ENCODE measurements at regions not wholly inside any gene's neighbourhood (a gene's known extent, or its start where the extent isn't known, plus 50 kb on each side); places are given as distances from the start of the nearest gene placed in this dataset.
A peak's percentile ranks its signal among the peaks of the same experiment; 100 is the strongest.

- no CpG with 5 or more reads among the region's 2 CpGs for whole genome bisulfite sequencing (ENCODE audit: extremely low coverage, insufficient coverage, low lambda C conversion rate)
- no peaks in the 10 kb centered on the region for H3K36me3 ChIP-seq (ENCODE audit: control insufficient read depth, insufficient read depth, low read length)
- H3K79me1 ChIP-seq (ENCODE audit: low read length) = no peaks in the 10 kb centered on the region
- no peak overlapping the region for H4K5ac ChIP-seq (ENCODE audit: low read length)
- H2BK15ac ChIP-seq (replicated peaks; ENCODE audit: low read depth) = no peak overlapping the region
- no peak overlapping the region for H3K4me2 ChIP-seq (ENCODE audit: low read length)
- H3K27ac ChIP-seq (ENCODE audit: low read depth, low read length) = no peak overlapping the region
- H3K23ac ChIP-seq (ENCODE audit: low read length) = no peak overlapping the region
- H4K8ac ChIP-seq (ENCODE audit: low read depth, low read length) = no peak overlapping the region
- no peak overlapping the region for H3K18ac ChIP-seq (ENCODE audit: low read length)
- no peak overlapping the region for H2BK5ac ChIP-seq (ENCODE audit: low read length)
- no peak overlapping the region for H3K56ac ChIP-seq (ENCODE audit: low read length)
- H3K4me3 ChIP-seq (ENCODE audit: low read length) = no peak overlapping the region
- H2AK5ac ChIP-seq (ENCODE audit: low read length) = no peak overlapping the region
- H3K27me3 ChIP-seq (ENCODE audit: insufficient read depth, low read length, poor library complexity) = no peaks in the 10 kb centered on the region
- no peaks in the 10 kb centered on the region for H3K79me2 ChIP-seq (ENCODE audit: control insufficient read depth, insufficient read depth, low read length)
- H3K9ac ChIP-seq (ENCODE audit: low read length) = no peak overlapping the region
- no peak for DNase-seq
- no peaks in the 10 kb centered on the region for H3K4me1 ChIP-seq (ENCODE audit: control insufficient read depth, low read depth, low read length)
- no peak overlapping the region for H3K4ac ChIP-seq (ENCODE audit: low read depth, low read length)
- no peak overlapping the region for H2BK120ac ChIP-seq (ENCODE audit: low read depth, low read length)
These were observed 151.8 kb downstream of the RDH14 start for GRCh38 chr2:18408638-18409037.

- Histone ChIP-seq H3K23ac (ENCODE audit: low read length) (no peak overlapping the region), H2BK15ac (replicated peaks; ENCODE audit: low read depth) (no peak overlapping the region), H2BK5ac (ENCODE audit: low read length) (no peak overlapping the region), H3K18ac (ENCODE audit: low read length) (no peak overlapping the region), H3K27me3 (ENCODE audit: insufficient read depth, low read length, poor library complexity) (no peaks in the 10 kb centered on the region), H3K56ac (ENCODE audit: low read length) (no peak overlapping the region), H2BK120ac (ENCODE audit: low read depth, low read length) (no peak overlapping the region), H3K4me2 (ENCODE audit: low read length) (no peak overlapping the region), H3K9ac (ENCODE audit: low read length) (no peak overlapping the region), H3K4me3 (ENCODE audit: low read length) (no peak overlapping the region), H3K79me2 (ENCODE audit: control insufficient read depth, insufficient read depth, low read length) (no peaks in the 10 kb centered on the region), H3K4ac (ENCODE audit: low read depth, low read length) (no peak overlapping the region), H3K4me1 (ENCODE audit: control insufficient read depth, low read depth, low read length) (peaks cover 2% of the 10 kb centered on the region), H4K5ac (ENCODE audit: low read length) (no peak overlapping the region), H3K79me1 (ENCODE audit: low read length) (no peaks in the 10 kb centered on the region), H3K27ac (ENCODE audit: low read depth, low read length) (no peak overlapping the region), H3K36me3 (ENCODE audit: control insufficient read depth, insufficient read depth, low read length) (no peaks in the 10 kb centered on the region), H4K8ac (ENCODE audit: low read depth, low read length) (no peak overlapping the region), H2AK5ac (ENCODE audit: low read length) (no peak overlapping the region)
- no CpG with 5 or more reads among the region's 2 CpGs for WGBS (ENCODE audit: extremely low coverage, insufficient coverage, low lambda C conversion rate)
- DNase-seq = no peak
These were observed 154.2 kb downstream of the RDH14 start for GRCh38 chr2:18406219-18406618.

- Histone ChIP-seq H3K4me1 (ENCODE audit: control insufficient read depth, low read depth, low read length) (peaks cover 5% of the 10 kb centered on the region), H3K36me3 (ENCODE audit: control insufficient read depth, insufficient read depth, low read length) (no peaks in the 10 kb centered on the region), H3K79me1 (ENCODE audit: low read length) (no peaks in the 10 kb centered on the region), H2BK120ac (ENCODE audit: low read depth, low read length) (no peak overlapping the region), H3K18ac (ENCODE audit: low read length) (no peak overlapping the region), H4K5ac (ENCODE audit: low read length) (no peak overlapping the region), H3K4me3 (ENCODE audit: low read length) (no peak overlapping the region), H3K79me2 (ENCODE audit: control insufficient read depth, insufficient read depth, low read length) (no peaks in the 10 kb centered on the region), H3K27ac (ENCODE audit: low read depth, low read length) (no peak overlapping the region), H3K4me2 (ENCODE audit: low read length) (no peak overlapping the region), H3K4ac (ENCODE audit: low read depth, low read length) (no peak overlapping the region), H3K56ac (ENCODE audit: low read length) (no peak overlapping the region), H3K9ac (ENCODE audit: low read length) (no peak overlapping the region), H2BK15ac (replicated peaks; ENCODE audit: low read depth) (no peak overlapping the region), H3K27me3 (ENCODE audit: insufficient read depth, low read length, poor library complexity) (no peaks in the 10 kb centered on the region), H4K8ac (ENCODE audit: low read depth, low read length) (no peak overlapping the region), H2BK5ac (ENCODE audit: low read length) (no peak overlapping the region), H3K23ac (ENCODE audit: low read length) (no peak overlapping the region), H2AK5ac (ENCODE audit: low read length) (no peak overlapping the region)
- WGBS (ENCODE audit: extremely low coverage, insufficient coverage, low lambda C conversion rate) = no CpG with 5 or more reads among the region's 5 CpGs
- DNase-seq = peak; percentile 61
These were observed 155.7 kb downstream of the RDH14 start for GRCh38 chr2:18404708-18405107.

- no peaks in the 10 kb centered on the region for H3K79me1 ChIP-seq (ENCODE audit: low read length)
- no peaks in the 10 kb centered on the region for H3K36me3 ChIP-seq (ENCODE audit: control insufficient read depth, insufficient read depth, low read length)
- no peak overlapping the region for H3K18ac ChIP-seq (ENCODE audit: low read length)
- WGBS (ENCODE audit: extremely low coverage, insufficient coverage, low lambda C conversion rate) = no CpG with 5 or more reads among the region's 4 CpGs
- no peak overlapping the region for H3K4ac ChIP-seq (ENCODE audit: low read depth, low read length)
- no peak overlapping the region for H3K23ac ChIP-seq (ENCODE audit: low read length)
- no peak overlapping the region for H4K5ac ChIP-seq (ENCODE audit: low read length)
- no peak overlapping the region for H3K56ac ChIP-seq (ENCODE audit: low read length)
- H2BK5ac ChIP-seq (ENCODE audit: low read length) = no peak overlapping the region
- H3K79me2 ChIP-seq (ENCODE audit: control insufficient read depth, insufficient read depth, low read length) = no peaks in the 10 kb centered on the region
- no peaks in the 10 kb centered on the region for H3K27me3 ChIP-seq (ENCODE audit: insufficient read depth, low read length, poor library complexity)
- H3K27ac ChIP-seq (ENCODE audit: low read depth, low read length) = no peak overlapping the region
- no peak overlapping the region for H3K4me3 ChIP-seq (ENCODE audit: low read length)
- peaks cover 5% of the 10 kb centered on the region for H3K4me1 ChIP-seq (ENCODE audit: control insufficient read depth, low read depth, low read length)
- no peak for DNase-seq
- H2BK120ac ChIP-seq (ENCODE audit: low read depth, low read length) = no peak overlapping the region
- H3K4me2 ChIP-seq (ENCODE audit: low read length) = no peak overlapping the region
- H2AK5ac ChIP-seq (ENCODE audit: low read length) = no peak overlapping the region
- no peak overlapping the region for H4K8ac ChIP-seq (ENCODE audit: low read depth, low read length)
- no peak overlapping the region for H3K9ac ChIP-seq (ENCODE audit: low read length)
- no peak overlapping the region for H2BK15ac ChIP-seq (replicated peaks; ENCODE audit: low read depth)
These were observed 156.4 kb downstream of the RDH14 start for GRCh38 chr2:18403921-18404522.

GRCh38 chr2:18402831-18403230 is 157.6 kb downstream of the RDH14 start:
- WGBS (ENCODE audit: extremely low coverage, insufficient coverage, low lambda C conversion rate) = no CpG with 5 or more reads among the region's 2 CpGs
- Histone ChIP-seq H2BK120ac (ENCODE audit: low read depth, low read length) (no peak overlapping the region), H3K4ac (ENCODE audit: low read depth, low read length) (no peak overlapping the region), H3K18ac (ENCODE audit: low read length) (no peak overlapping the region), H3K36me3 (ENCODE audit: control insufficient read depth, insufficient read depth, low read length) (no peaks in the 10 kb centered on the region), H2BK5ac (ENCODE audit: low read length) (no peak overlapping the region), H3K79me1 (ENCODE audit: low read length) (no peaks in the 10 kb centered on the region), H4K8ac (ENCODE audit: low read depth, low read length) (no peak overlapping the region), H3K4me1 (ENCODE audit: control insufficient read depth, low read depth, low read length) (peaks cover 5% of the 10 kb centered on the region), H2AK5ac (ENCODE audit: low read length) (no peak overlapping the region), H3K23ac (ENCODE audit: low read length) (no peak overlapping the region), H3K79me2 (ENCODE audit: control insufficient read depth, insufficient read depth, low read length) (no peaks in the 10 kb centered on the region), H3K4me2 (ENCODE audit: low read length) (no peak overlapping the region), H4K5ac (ENCODE audit: low read length) (no peak overlapping the region), H3K56ac (ENCODE audit: low read length) (no peak overlapping the region), H3K4me3 (ENCODE audit: low read length) (no peak overlapping the region), H3K27ac (ENCODE audit: low read depth, low read length) (no peak overlapping the region), H2BK15ac (replicated peaks; ENCODE audit: low read depth) (no peak overlapping the region), H3K27me3 (ENCODE audit: insufficient read depth, low read length, poor library complexity) (no peaks in the 10 kb centered on the region), H3K9ac (ENCODE audit: low read length) (no peak overlapping the region)
- DNase-seq = no peak

GRCh38 chr2:18401471-18401870 is 159.0 kb downstream of the RDH14 start:
- Histone ChIP-seq H3K4ac (ENCODE audit: low read depth, low read length) (no peak overlapping the region), H3K79me1 (ENCODE audit: low read length) (no peaks in the 10 kb centered on the region), H3K23ac (ENCODE audit: low read length) (no peak overlapping the region), H3K9ac (ENCODE audit: low read length) (no peak overlapping the region), H3K79me2 (ENCODE audit: control insufficient read depth, insufficient read depth, low read length) (no peaks in the 10 kb centered on the region), H2BK15ac (replicated peaks; ENCODE audit: low read depth) (no peak overlapping the region), H2AK5ac (ENCODE audit: low read length) (no peak overlapping the region), H3K27me3 (ENCODE audit: insufficient read depth, low read length, poor library complexity) (no peaks in the 10 kb centered on the region), H3K4me2 (ENCODE audit: low read length) (peak overlapping the region; percentile 3), H3K27ac (ENCODE audit: low read depth, low read length) (peak overlapping the region; percentile 77), H3K56ac (ENCODE audit: low read length) (peak overlapping the region; percentile 66), H4K8ac (ENCODE audit: low read depth, low read length) (no peak overlapping the region), H3K4me1 (ENCODE audit: control insufficient read depth, low read depth, low read length) (peaks cover 5% of the 10 kb centered on the region), H2BK120ac (ENCODE audit: low read depth, low read length) (no peak overlapping the region), H3K4me3 (ENCODE audit: low read length) (no peak overlapping the region), H3K36me3 (ENCODE audit: control insufficient read depth, insufficient read depth, low read length) (no peaks in the 10 kb centered on the region), H2BK5ac (ENCODE audit: low read length) (peak overlapping the region; percentile 67), H4K5ac (ENCODE audit: low read length) (no peak overlapping the region), H3K18ac (ENCODE audit: low read length) (no peak overlapping the region)
- DNase-seq = peak; percentile 82
- WGBS (ENCODE audit: extremely low coverage, insufficient coverage, low lambda C conversion rate) = no CpG with 5 or more reads among the region's 4 CpGs

Measured in mesendoderm (in vitro differentiated cells).